GM19239 (cell line): ENCODE measurements at regions not wholly inside any gene's neighbourhood (a gene's known extent, or its start where the extent isn't known, plus 50 kb on each side); places are given as distances from the start of the nearest gene placed in this dataset.

Source experiments
- DNase-seq: peaks from one replicate; pipeline ENCODE4 v3.0.0; 2011; ENCODE audit warnings: low spot score; ENCODE audit not compliant: insufficient read length
- FAIRE-seq: peaks from 2 replicates; lab custom pipeline; 2011; peaks lifted over from hg19 to GRCh38; lab: Jason Lieb, UNC

- DNase-seq (no peak), FAIRE-seq (no peak)
Measured at GRCh38 chr13:34265046-34265679, 447.2 kb downstream of the RFC3 start.

DNA sequence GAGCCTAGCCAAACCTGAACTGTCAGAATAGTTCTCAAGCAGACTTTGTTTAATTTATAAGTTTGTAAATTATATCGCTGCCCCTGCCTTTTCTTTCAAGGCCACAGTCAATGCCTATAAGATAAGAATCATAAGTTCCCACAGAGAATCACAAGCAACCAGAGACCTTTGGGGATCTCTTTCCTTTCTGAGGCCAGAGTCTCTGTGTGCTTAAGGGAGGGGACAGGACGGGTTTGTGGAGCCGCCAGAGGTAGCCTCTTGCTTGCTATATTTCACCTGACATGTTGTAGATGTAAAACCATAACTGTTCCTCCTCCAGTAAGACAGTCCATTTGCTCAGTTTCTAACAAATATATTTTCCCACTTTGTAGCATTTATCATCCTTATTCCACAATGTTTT lies 458.8 kb downstream of the RFC3 start:
- DNase-seq (no peak), FAIRE-seq (no peak)

- FAIRE-seq (no peak), DNase-seq (no peak)
Measured at GRCh38 chr13:34277936-34278335, 460.0 kb downstream of the RFC3 start.

- FAIRE-seq (no peak), DNase-seq (no peak)
Measured at GRCh38 chr13:34278780-34279179, 460.8 kb downstream of the RFC3 start.

DNA sequence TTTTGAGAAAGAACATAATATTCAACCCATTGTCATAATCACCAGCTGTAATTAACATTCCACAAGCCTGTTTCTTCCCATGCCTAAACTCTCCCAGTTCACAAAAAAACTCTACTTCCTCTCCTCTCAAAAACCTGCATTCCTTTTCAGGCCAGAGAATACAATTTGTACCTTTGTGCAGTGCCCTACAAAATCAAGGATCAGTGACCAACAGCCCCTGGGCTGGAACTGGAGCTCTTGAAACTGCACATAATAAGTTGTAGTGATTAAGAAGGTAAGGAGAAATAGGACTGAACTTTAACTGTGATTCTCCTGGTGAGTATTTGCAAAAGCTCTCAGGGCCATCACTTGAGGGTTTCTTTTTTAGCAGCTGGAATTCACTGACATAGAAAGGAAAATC lies 472.7 kb downstream of the RFC3 start:
- no peak for FAIRE-seq
- DNase-seq = no peak

DNA sequence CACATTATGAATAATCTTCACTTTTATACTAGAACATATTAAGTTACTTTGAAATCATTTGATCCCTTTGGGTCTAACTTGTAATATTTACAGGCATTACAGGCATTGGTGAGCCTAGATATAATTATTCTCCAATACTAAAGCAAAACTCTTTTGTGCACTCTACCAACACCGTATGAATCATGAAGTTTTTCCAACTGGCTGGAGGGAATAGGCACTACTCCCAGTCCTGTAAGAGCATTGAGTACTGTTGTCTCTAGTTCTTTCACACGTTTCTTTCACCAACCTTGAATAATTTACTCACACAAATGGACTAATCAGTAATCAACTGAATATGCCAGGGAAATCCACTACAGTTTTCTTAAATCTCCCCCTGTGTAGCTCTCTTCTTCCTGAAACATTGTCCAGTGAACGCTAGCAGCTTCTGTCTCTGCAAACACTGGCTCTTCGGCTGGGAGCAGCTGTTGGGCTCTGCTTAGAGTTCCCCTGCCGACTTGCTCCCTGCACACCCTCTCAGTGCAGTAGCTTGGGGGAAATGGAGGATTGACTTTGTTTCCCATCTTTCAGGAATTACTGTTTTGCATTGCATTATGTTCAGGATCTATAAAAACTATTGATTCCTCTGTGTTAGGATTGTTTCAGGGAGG lies 476.7 kb downstream of the RFC3 start:
- DNase-seq (no peak), FAIRE-seq (no peak)

GRCh38 chr13:34300559-34300958 lies 482.6 kb downstream of the RFC3 start:
- no peak for FAIRE-seq
- no peak for DNase-seq

GRCh38 chr13:34302596-34302995 lies 484.6 kb downstream of the RFC3 start:
- FAIRE-seq (no peak), DNase-seq (no peak)

DNA sequence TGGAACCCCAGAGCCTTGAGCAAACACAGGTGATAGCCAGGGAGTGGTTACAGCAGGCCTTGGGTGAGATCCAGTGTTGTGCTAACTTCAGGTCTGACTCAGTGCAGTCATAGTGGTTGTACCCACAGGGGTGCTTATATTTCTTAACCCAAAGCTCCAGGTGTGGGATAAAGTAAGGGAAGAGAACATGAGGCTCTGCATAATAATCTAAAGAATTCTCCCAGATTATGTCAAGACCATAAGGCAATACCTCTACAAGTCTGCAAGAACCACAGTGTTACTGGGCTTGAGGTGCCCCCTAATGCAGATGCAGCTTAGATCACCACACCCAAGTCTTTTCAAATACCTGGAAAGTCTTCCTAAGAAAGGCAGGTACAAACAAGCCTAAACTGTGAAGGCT lies 485.4 kb downstream of the RFC3 start:
- FAIRE-seq (no peak), DNase-seq (no peak)

DNA sequence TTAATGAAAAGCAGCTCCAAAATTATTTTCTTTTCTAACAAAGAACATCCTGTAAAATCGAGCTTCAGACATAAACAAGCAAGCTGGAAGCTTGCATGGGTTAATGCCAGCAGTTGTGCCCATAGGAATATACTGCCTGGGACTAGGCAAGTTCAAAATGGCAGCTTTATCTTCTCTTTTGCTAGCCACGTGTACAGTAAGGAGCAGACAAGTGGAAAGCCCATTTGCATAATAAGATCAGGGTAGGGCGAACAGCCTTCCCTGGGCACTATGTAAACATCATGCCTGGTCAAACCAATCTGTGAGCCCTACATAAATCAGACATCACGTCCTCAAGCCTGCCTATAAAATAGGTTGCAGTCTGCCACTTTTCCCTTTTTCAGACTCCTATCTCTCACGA lies 489.7 kb downstream of the RFC3 start:
- DNase-seq (no peak), FAIRE-seq (no peak)

- DNase-seq (no peak), FAIRE-seq (no peak)
Measured at GRCh38 chr13:34308725-34309124, 490.8 kb downstream of the RFC3 start.

GRCh38 chr13:34310539-34310938 lies 492.6 kb downstream of the RFC3 start:
- no peak for DNase-seq
- no peak for FAIRE-seq

DNA sequence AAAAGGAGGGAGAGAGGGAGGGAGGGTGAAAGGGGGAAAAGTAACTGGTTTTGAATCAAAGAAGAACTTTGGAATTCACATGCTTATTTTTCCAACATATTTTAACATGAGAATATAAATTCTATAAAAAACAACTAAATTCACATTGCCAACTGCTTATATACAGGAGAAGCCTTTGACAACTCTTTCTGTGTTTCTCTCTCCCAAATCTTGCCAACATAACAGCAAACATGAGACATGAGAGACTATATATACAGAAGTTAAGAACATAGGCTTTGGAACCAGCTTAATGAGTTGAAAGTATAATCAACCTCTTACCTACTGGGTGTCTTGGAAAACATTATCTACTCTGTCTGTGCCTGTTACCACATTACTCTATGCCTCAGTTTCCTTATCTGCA lies 493.3 kb downstream of the RFC3 start:
- no peak for FAIRE-seq
- no peak for DNase-seq

DNA sequence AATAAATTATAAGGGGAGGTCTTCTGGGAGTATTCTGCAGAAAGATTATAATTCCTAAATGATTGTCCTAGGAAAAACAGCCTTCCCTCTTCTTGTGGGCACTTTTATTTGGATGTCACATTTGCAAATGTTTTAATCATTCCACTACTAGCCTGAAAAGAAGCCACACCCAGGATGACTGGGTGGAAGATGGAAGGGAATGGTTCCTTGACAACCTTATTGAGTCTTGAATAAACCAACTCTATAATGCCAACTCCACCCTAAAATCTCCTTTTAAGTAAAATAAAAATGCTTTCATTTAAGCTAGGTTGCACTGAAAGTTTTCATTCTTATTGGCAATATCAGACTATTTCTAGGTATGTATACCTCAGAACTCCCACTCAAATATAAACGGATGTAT lies 494.6 kb downstream of the RFC3 start:
- FAIRE-seq = no peak
- no peak for DNase-seq

DNA sequence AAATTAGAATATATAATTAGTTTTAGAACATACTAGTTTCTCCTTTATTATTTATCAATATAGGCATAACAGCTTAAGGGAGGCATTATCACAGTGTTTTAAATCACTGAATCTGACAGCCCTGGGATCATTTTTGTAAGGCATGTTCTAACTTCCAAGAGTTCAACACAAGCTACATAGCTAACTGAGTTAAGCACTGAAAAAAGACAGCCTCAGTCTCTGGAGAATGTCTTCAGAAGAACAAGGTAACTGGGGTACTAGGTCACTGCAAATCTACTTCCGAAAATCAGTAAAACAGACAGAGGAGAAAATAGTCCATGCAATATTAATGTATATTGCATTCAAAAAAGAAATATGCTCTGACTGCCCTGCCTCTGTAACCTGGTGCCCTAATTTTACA lies 502.1 kb downstream of the RFC3 start:
- DNase-seq (no peak), FAIRE-seq (no peak)

- no peak for DNase-seq
- FAIRE-seq = no peak
Measured at GRCh38 chr13:34322014-34322742, 504.2 kb downstream of the RFC3 start.

DNA sequence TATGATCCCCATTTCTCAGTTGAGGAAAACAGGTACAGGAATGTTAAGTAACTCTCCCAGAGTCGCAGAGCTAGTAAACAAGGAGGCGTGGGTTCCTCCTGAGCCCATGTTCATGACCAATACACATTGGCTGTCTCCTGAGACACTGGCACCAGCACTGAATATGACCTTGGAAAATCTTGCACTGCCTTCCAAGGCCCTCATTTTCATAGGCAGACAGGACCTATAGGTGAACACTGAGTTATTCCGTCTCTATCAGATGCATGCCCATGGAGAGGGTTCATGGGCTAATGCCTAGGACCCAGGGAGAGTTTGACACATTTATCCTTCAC lies 504.8 kb downstream of the RFC3 start:
- FAIRE-seq (no peak), DNase-seq (no peak)

DNA sequence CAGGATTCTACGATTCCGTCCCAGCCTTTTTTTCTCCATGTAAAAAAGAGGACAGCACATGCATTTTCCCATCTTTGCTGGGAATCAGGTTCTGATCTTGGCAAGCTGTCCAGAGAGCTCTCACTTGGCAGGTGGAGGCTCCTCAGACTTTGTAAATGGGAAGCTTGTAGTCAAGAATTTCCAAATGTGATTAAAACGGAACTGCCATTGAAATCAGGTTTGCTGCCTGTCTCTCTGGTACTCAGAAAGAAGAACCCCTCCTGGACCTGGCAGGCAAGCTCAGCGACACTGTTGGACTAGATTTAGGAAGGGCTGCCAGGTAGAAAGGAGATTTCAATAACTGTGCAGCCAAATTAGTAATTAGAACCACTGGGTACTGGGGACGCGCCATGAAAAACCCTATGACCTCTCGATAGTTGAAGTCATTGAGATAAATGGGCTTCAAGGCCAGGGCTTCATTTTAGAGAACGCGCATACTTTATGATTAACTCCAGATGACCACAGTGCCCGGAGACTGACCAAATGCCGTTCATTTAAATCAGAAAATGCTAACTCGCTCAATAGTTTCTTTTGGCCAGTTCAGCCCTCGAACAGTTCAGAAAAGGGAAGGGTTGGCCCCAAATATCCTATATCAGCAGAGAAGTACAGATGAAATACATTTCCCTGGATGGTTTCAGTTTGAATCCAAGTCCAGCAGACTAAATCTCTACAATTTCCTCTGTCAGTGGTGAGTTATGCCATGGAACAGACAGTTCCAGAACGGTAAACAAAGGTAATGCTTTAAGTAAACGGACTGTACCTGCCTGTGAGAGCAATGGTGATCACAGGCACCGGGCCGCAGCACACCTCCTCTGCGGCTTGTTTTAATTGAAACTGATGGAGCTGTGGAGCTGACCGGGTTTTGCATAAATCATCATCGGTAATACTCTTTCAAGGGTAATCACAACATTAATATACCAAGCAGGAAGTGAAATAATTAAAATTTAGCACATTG lies 517.4 kb downstream of the RFC3 start:
- FAIRE-seq = no peak
- no peak for DNase-seq

- FAIRE-seq (no peak), DNase-seq (no peak)
Measured at GRCh38 chr13:34338102-34338501, 520.2 kb downstream of the RFC3 start.

GRCh38 chr13:34340534-34340933 lies 522.6 kb downstream of the RFC3 start:
- FAIRE-seq (no peak), DNase-seq (no peak)
